ENCODE measurements at regions not wholly inside any gene's neighbourhood (a gene's known extent, or its start where the extent isn't known, plus 50 kb on each side); places are given as distances from the start of the nearest gene placed in this dataset.

GRCh38 chr18:8979258-8979988 is 123.1 kb upstream of the NDUFV2 start:
- in situ Hi-C loops (cut with HindIII; ENCODE audit: low sequenced_read_pairs), result no loop called here
- H3K4me3 ChIP-seq (ENCODE audit: low read depth, low read length), result no peak overlapping the region
- DNase-seq (ENCODE audit: low read depth, low spot score), result no peak
- TF ChIP-seq CTCF (IDR thresholded peaks at IDR 0.05; ENCODE audit: low read depth, low read length), result no peak

GRCh38 chr18:8980496-8980895 is 122.0 kb upstream of the NDUFV2 start:
- DNase-seq (ENCODE audit: low read depth, low spot score), result no peak
- TF ChIP-seq CTCF (IDR thresholded peaks at IDR 0.05; ENCODE audit: low read depth, low read length), result no peak
- in situ Hi-C loops (cut with HindIII; ENCODE audit: low sequenced_read_pairs), result no loop called here
- no peak overlapping the region for H3K4me3 ChIP-seq (ENCODE audit: low read depth, low read length)

GRCh38 chr18:8980918-8981317 is 121.6 kb upstream of the NDUFV2 start:
- no peak for TF ChIP-seq CTCF (IDR thresholded peaks at IDR 0.05; ENCODE audit: low read depth, low read length)
- in situ Hi-C loops (cut with HindIII; ENCODE audit: low sequenced_read_pairs), result no loop called here
- DNase-seq (ENCODE audit: low read depth, low spot score), result peak; percentile 54
- H3K4me3 ChIP-seq (ENCODE audit: low read depth, low read length), result no peak overlapping the region

- peak; percentile 46 for TF ChIP-seq CTCF (IDR thresholded peaks at IDR 0.05; ENCODE audit: low read depth, low read length)
- in situ Hi-C loops (cut with HindIII; ENCODE audit: low sequenced_read_pairs), result no loop called here
- DNase-seq (ENCODE audit: low read depth, low spot score), result peak; percentile 66
Measured at GRCh38 chr18:8982416-8983183, 119.9 kb upstream of the NDUFV2 start.

GRCh38 chr18:8983195-8983594 is 119.3 kb upstream of the NDUFV2 start:
- no peak for TF ChIP-seq CTCF (IDR thresholded peaks at IDR 0.05; ENCODE audit: low read depth, low read length)
- H3K4me3 ChIP-seq (ENCODE audit: low read depth, low read length), result no peak overlapping the region
- no peak for DNase-seq (ENCODE audit: low read depth, low spot score)
- in situ Hi-C loops (cut with HindIII; ENCODE audit: low sequenced_read_pairs), result no loop called here

More at GRCh38 chr18:8982416-8983183, 119.9 kb upstream of the NDUFV2 start:
- no peak overlapping the region for H3K4me3 ChIP-seq (ENCODE audit: low read depth, low read length)

GRCh38 chr18:8984131-8984721 is 118.3 kb upstream of the NDUFV2 start:
- in situ Hi-C loops (cut with HindIII; ENCODE audit: low sequenced_read_pairs), result no loop called here
- no peak for TF ChIP-seq CTCF (IDR thresholded peaks at IDR 0.05; ENCODE audit: low read depth, low read length)
- DNase-seq (ENCODE audit: low read depth, low spot score), result no peak
- H3K4me3 ChIP-seq (ENCODE audit: low read depth, low read length), result no peak overlapping the region
